Breast epithelium (tissue), 3 donors: ENCODE measurements at regions not wholly inside any gene's neighbourhood (a gene's known extent, or its start where the extent isn't known, plus 50 kb on each side); places are given as distances from the start of the nearest gene placed in this dataset.

Source experiments
- CTCF ChIP-seq, 3 donors: fragments of 450-650 bp; IDR thresholded peaks; one replicate each; pipeline ENCODE4 v1.5.1; 2016 to 2017; ENCODE audit warnings: antibody characterized with exemption in 3 of 3, mild to moderate bottlenecking in 3 of 3, moderate library complexity in 3 of 3
- POLR2AphosphoS5 ChIP-seq, 3 donors: sonication (generic); formaldehyde crosslinking; IDR thresholded peaks; one replicate each; pipeline ENCODE4 v1.6.1; 2017; ENCODE audit warnings: antibody characterized with exemption in 3 of 3

- TF ChIP-seq CTCF (IDR thresholded peaks at IDR 0.05), result no peak
- TF ChIP-seq POLR2AphosphoS5 (IDR thresholded peaks at IDR 0.05), result no peak
These were observed 102.8 kb downstream of the ICOS start for GRCh38 chr2:204039298-204039838.
